Muscle of leg (tissue), 3 donors: ENCODE measurements at regions not wholly inside any gene's neighbourhood (a gene's known extent, or its start where the extent isn't known, plus 50 kb on each side); places are given as distances from the start of the nearest gene placed in this dataset.

ENCODE experiments used
- DNase-seq: peaks from one replicate; pipeline ENCODE4 v3.0.0; 2013
- H3K27ac ChIP-seq: one replicate; pipeline ENCODE4 v1.5.1; 2013; ENCODE audit warnings: mild to moderate bottlenecking, low read length, control low read depth
- H3K27me3 ChIP-seq: one replicate; pipeline ENCODE4 v1.6.1; 2013; ENCODE audit warnings: low read length; ENCODE audit not compliant: control insufficient read depth, insufficient read depth
- H3K36me3 ChIP-seq: one replicate; pipeline ENCODE4 v1.6.1; 2013; ENCODE audit warnings: low read length; ENCODE audit not compliant: control insufficient read depth, insufficient read depth
- H3K4me1 ChIP-seq: one replicate; pipeline ENCODE4 v1.6.1; 2013; ENCODE audit warnings: low read length; ENCODE audit not compliant: control insufficient read depth, insufficient read depth
- H3K4me3 ChIP-seq: one replicate; pipeline ENCODE4 v1.5.1; 2013; ENCODE audit warnings: low read length, control low read depth
- H3K9me3 ChIP-seq: replicated peaks from 2 replicates; pipeline ENCODE4 v1.6.1; 2013; ENCODE audit warnings: low read depth, low read length; ENCODE audit not compliant: control insufficient read depth
- WGBS: methylation state at CpG from one replicate; pipeline ENCODE4 v1.1.5; 2013; ENCODE audit warnings: missing lambda C conversion rate; ENCODE audit not compliant: insufficient coverage; 5-methylcytosine and 5-hydroxymethylcytosine counted together

DNA sequence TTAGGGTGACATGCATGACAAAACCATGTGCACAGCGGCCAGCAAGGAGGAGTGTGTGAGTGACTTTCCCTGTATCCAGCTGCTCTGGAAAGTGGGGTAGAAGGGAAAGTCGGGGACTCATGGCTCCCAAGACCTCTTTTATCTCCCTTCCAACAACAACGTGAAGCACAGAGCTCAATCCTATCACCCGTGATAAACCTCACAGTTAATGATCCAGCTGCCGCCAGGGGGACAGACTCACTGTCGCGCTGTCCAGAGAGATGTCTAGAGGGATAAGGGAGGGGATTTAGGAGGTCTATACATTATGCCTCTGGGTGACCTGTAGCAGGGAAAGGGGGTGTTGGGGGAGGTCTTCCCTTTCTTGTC, 84.0 kb upstream of the SMNDC1 start:
- no peak for DNase-seq
- Histone ChIP-seq H3K27me3 (peaks cover 7% of the 10 kb centered on the region), H3K4me1 (peaks cover 19% of the 10 kb centered on the region), H3K4me3 (no peak overlapping the region), H3K27ac (no peak overlapping the region), H3K9me3 (no peaks in the 10 kb centered on the region), H3K36me3 (no peaks in the 10 kb centered on the region)
- no CpG with 5 or more reads among the region's 7 CpGs for WGBS

DNA sequence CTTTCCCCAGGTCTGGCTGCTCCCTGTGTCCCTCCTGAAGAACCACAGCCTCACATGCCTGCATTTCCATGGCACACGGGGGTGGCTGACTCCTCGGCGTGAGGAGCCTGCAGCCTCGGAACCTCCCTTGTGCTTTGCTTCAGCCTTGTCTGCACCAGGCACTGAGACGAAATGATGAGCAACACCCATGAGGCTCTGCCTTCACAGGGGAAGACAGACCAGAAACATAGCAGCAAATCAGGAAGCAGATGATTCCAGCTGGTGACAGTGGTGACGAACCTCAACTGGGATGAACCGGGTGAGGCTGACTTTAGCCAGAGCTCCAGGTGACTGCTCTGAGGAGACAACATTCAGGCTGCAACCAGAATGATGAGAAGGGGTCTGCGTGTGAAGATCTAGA, 84.5 kb upstream of the SMNDC1 start:
- Histone ChIP-seq H3K27ac (no peak overlapping the region), H3K27me3 (peaks cover 9% of the 10 kb centered on the region), H3K36me3 (no peaks in the 10 kb centered on the region), H3K4me3 (no peak overlapping the region), H3K4me1 (peaks cover 19% of the 10 kb centered on the region), H3K9me3 (no peaks in the 10 kb centered on the region)
- 57% methylated on average over 8 of the region's 8 CpGs for WGBS
- DNase-seq = no peak

DNA sequence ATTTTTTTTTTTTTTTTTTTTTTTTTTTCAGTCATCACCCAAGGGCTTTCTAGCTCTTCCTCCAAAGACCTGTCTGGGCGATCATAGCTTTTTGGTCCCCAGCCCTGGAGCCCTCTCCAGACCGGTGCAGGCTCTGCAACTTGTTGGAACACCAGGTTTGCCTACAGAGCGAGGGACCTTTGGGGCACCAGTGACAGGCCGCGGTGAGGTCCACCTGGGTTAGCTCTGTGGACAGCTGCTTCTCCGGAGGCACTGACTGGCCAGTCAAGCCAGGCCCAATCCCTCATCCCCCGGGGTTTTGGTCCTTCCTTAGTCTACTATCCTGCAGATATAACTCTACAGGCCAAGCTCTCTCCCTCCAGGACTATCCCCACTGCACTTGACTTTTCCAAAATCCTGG, 86.8 kb upstream of the SMNDC1 start:
- Histone ChIP-seq H3K27ac (no peak overlapping the region), H3K27me3 (peaks cover 12% of the 10 kb centered on the region), H3K4me1 (peaks cover 19% of the 10 kb centered on the region), H3K36me3 (no peaks in the 10 kb centered on the region), H3K4me3 (no peak overlapping the region), H3K9me3 (no peaks in the 10 kb centered on the region)
- DNase-seq = no peak
- WGBS = 96% methylated on average over 7 of the region's 7 CpGs

DNA sequence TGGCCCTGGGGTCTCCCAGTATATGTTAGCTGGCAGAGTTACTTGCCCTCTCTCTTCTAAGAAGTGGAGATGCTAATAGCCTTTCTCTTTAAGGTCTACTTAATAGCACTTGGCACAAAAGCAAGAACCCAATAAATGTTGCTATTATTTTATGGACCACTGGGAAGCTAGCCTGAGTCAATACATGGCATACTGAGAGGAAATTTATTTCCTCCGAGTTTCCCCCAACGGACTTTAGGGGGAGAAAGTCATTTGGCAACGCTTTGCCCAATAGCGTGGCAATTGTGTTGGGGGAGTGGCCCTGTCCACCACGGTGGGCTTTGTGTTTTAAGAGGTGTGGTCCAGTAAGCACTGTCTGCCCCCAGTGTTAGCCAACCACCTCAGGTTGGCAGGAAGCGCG, 87.4 kb upstream of the SMNDC1 start:
- WGBS = 18% methylated on average over 2 of the region's 7 CpGs
- H3K27ac ChIP-seq = no peak overlapping the region
- DNase-seq = no peak
- peaks cover 12% of the 10 kb centered on the region for H3K27me3 ChIP-seq
- no peaks in the 10 kb centered on the region for H3K9me3 ChIP-seq
- H3K4me1 ChIP-seq = peaks cover 19% of the 10 kb centered on the region
- H3K36me3 ChIP-seq = no peaks in the 10 kb centered on the region
- no peak overlapping the region for H3K4me3 ChIP-seq

DNA sequence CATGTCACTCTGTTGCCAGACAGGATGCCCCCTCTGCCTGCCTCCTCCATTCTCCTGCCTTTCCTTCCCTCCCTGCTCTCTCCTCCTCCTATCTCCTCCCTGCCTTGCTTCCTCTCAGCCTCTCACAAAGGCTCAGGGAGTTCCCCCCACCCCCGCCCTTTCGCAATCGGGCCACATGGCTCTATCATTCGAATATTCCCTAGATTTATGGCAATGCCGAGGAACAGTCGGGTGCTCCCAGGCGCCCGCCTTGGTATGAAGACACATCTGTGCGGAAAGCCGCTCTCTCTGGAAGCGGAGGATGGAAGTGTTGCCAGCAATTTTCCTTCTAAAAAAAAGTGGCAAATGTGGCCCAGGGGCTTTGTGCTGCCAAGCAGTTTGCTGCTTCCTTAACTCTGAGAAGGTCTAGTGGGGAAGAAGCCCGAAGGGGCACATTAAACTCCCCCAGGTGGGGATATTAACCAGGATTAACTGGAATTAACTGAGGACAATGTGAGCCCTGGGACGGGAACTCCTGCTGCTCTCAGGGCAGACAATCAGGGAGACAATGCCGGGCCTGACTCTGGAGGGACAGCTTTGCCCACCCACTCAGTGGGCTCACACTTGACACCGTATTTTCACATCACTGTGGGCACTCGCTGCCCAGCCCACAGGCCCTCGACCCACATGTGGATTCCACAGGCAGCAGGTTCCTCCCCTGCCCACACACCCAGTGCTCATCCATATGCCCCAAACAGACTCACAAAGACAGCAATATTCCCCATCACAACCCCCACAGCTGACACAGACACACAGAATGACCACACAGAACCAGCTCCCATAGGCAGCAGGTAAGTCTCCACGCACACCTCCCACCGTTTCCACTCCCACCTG, 88.4 kb upstream of the SMNDC1 start:
- no peak overlapping the region for H3K27ac ChIP-seq
- DNase-seq = peak; percentile 27

DNA sequence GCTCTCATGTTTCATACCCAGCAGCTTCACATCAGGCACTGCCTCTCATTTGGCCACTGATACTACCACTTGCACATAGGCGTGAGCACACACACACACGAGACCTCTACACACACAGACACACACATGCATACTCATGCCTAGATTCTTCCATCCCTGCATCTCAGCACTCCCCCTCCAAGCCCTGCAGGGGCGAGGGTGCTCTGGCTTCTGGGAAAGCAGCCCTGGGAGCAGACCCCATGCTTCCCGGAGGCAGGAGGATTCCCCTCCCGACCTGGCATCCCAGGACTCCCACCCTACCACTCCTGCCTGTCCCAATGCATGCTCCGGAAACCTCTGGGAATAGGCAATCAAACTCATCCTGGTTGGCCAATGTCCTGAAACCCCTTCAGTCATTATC, 89.1 kb upstream of the SMNDC1 start:
- WGBS = 77% methylated on average over 5 of the region's 6 CpGs
- H3K36me3 ChIP-seq = no peaks in the 10 kb centered on the region
- H3K9me3 ChIP-seq = no peaks in the 10 kb centered on the region
- H3K27me3 ChIP-seq = peaks cover 12% of the 10 kb centered on the region
- no peak overlapping the region for H3K4me3 ChIP-seq
- no peak overlapping the region for H3K27ac ChIP-seq
- DNase-seq = no peak
- peaks cover 19% of the 10 kb centered on the region for H3K4me1 ChIP-seq

More for the DNA sequence above, 88.4 kb upstream of the SMNDC1 start:
- no peak overlapping the region for H3K4me3 ChIP-seq
- 25% methylated on average over 18 of the region's 19 CpGs for WGBS
- H3K36me3 ChIP-seq = no peaks in the 10 kb centered on the region
- no peaks in the 10 kb centered on the region for H3K9me3 ChIP-seq
- peaks cover 17% of the 10 kb centered on the region for H3K4me1 ChIP-seq
- H3K27me3 ChIP-seq = peaks cover 12% of the 10 kb centered on the region

DNA sequence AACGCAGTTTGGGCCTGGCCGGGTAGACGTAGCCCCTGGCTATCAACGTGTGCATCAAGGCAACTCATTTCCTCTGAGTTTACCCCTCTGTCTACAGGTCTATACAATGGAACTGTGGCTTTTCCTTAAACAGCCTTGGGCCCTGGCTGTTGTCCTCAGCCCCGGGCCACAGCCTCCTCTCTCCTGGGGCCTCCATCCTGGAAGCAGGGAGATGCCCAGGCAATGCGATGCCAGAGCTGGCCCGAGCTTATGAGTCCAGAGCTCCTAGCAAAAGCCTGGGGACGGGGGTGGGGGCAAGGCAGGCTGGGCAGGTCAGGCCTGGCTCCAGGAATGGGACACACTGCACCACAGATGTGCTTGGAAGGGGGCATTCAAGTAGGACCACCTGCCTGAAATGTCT, 89.6 kb upstream of the SMNDC1 start:
- no peak overlapping the region for H3K4me3 ChIP-seq
- H3K4me1 ChIP-seq = peaks cover 21% of the 10 kb centered on the region
- 94% methylated on average over 4 of the region's 8 CpGs for WGBS
- no peak overlapping the region for H3K27ac ChIP-seq
- H3K9me3 ChIP-seq = no peaks in the 10 kb centered on the region
- peaks cover 12% of the 10 kb centered on the region for H3K27me3 ChIP-seq
- DNase-seq = no peak
- no peaks in the 10 kb centered on the region for H3K36me3 ChIP-seq

DNA sequence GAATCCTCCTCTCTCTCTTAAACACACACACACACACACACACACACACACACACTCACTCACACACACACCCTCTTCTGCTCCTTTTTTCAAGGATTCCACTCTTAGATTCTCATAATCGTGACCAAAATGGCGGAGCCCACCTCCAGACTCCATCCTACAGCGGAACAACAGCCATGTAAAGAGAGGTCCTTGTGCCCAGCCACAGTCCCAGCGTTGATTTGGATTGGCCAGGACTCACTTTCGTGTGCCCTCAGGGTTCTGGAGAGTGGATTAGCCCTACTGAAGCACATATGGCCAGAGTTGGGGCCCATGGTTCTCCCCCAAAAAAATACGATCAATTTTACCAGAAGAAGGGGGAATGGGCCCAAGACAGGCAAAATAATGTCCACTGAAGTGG, 90.2 kb upstream of the SMNDC1 start:
- no peak overlapping the region for H3K27ac ChIP-seq
- no peaks in the 10 kb centered on the region for H3K9me3 ChIP-seq
- H3K27me3 ChIP-seq = peaks cover 12% of the 10 kb centered on the region
- no peak overlapping the region for H3K4me3 ChIP-seq
- no peaks in the 10 kb centered on the region for H3K36me3 ChIP-seq
- peaks cover 24% of the 10 kb centered on the region for H3K4me1 ChIP-seq
- 100% methylated on average over 3 of the region's 6 CpGs for WGBS
- DNase-seq = no peak

DNA sequence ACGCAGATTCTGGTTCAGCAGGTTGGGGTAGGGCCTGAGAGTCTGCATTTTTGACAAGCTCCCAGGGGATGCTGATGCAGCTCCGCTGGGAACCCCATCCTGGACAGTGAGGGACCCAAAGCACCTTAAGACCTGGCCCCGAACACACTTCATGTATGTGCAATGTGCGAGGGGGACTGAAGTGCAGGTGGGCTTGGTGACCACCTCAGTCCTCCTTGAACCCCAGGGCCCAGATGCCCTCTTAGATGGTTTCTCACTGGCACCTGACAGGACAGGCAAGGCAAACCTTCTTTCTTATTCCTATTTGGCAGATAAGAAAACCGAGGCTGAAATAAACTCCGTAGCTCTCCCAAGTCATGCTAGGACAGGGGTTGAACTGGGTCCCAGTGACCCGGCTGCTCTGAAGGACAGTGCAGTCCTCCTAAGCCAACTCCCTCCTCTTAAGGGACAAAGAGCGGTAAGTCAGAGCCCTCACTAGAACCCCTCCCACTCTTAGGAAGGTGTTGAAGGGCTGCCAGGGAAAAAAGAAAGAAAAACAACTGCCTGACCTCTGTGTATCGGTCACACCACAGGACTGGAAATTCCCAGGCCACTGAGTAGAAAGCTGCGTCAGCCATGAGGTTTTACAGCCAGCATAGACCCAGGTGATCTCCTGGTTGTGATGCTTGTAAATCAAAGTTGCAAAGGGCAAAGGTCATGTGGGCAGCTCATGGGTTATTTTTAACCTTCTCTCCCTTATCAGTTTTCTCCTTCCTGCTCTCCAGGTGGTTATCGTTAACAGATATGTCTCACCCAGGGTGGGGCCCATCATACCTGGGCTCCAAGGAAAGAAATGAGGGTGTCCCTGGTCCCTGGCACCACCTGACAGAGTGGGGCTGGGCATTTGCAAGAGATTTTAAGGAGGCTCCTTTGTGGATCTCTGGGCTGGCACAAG, 90.9 kb upstream of the SMNDC1 start:
- Histone ChIP-seq H3K27me3 (peaks cover 12% of the 10 kb centered on the region), H3K4me3 (no peak overlapping the region), H3K27ac (no peak overlapping the region), H3K9me3 (no peaks in the 10 kb centered on the region), H3K4me1 (peaks cover 27% of the 10 kb centered on the region), H3K36me3 (no peaks in the 10 kb centered on the region)
- WGBS = 84% methylated on average over 5 of the region's 11 CpGs
- DNase-seq = peak; percentile 36

DNA sequence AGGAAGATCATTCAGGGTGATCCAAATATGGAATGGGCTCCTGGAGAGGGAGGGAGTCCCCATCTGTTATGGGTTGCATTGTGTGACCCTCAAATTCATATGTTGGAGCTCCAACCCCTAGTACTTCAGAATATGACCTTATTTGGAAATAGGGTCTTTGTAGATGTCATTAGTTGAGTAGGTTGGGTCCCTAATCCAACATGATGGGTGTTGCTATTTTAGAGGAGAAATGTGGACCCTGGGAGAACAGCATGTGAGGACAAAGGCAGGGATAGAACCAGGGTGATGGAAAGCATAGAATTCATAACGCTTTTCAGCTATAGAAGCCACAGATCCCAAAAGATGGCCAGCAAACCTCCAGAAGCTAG, 91.5 kb upstream of the SMNDC1 start:
- no peaks in the 10 kb centered on the region for H3K9me3 ChIP-seq
- no peaks in the 10 kb centered on the region for H3K36me3 ChIP-seq
- WGBS = 100% methylated on average over 1 of the region's 1 CpG
- peaks cover 12% of the 10 kb centered on the region for H3K27me3 ChIP-seq
- H3K4me3 ChIP-seq = no peak overlapping the region
- DNase-seq = no peak
- no peak overlapping the region for H3K27ac ChIP-seq
- H3K4me1 ChIP-seq = peaks cover 27% of the 10 kb centered on the region
